ENCODE measurements at regions not wholly inside any gene's neighbourhood (a gene's known extent, or its start where the extent isn't known, plus 50 kb on each side); places are given as distances from the start of the nearest gene placed in this dataset.

DNA sequence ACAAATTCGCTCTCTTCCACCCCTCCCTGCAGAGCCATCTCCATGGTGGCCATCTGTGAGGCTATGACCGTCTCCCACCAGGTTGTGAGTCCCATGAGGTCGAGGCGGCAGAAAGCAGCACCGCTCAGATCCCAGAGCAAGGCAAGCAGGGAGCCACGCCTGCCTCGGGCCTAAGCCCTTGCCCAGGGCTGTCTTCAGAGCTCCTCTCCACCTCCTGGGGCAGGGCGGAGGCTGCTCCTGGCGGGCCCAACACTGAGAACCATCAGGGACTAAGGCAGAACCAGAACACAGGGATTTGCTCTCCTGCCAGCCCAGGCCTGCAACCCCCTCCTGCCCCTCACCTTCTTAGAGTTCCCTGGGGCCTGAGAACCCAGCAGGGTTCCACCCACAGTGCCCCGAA lies 80.9 kb upstream of the WNT11 start:
- no TSS peak for BruUV-seq (replicated peaks)
- ChIA-PET SMC1A (ENCODE audit: uncharacterized antibody, unreplicated experiment) (no interaction called here), POLR2A (no interaction called here), CTCF (no interaction called here), RAD21 (ENCODE audit: unreplicated experiment) (no interaction called here)
- Histone ChIP-seq H2AFZ (ENCODE audit: control insufficient read depth, low read depth, low read length) (no peak overlapping the region), H3K79me2 (ENCODE audit: control insufficient read depth, insufficient read depth, low read length) (no peaks in the 10 kb centered on the region), H3K27me3 (replicated peaks in 1 of 2; ENCODE audit: control insufficient read depth in 2 of 2, insufficient read depth in 2 of 2, low read length in 1 of 2) (no peaks in the 10 kb centered on the region; a peak in 1 of 4 replicates), H3K4me2 (ENCODE audit: control insufficient read depth, insufficient read depth) (no peak overlapping the region), H4K20me1 (ENCODE audit: control insufficient read depth, insufficient read depth) (no peaks in the 10 kb centered on the region), H3K9me3 (replicated peaks; ENCODE audit: control insufficient read depth, insufficient read depth, low read length) (no peaks in the 10 kb centered on the region; the same call in 2 of the 3 replicates), H3K4me3 (no peak overlapping the region), H3K9ac (ENCODE audit: control insufficient read depth, insufficient read depth, low read length) (no peak overlapping the region), H3K27ac (ENCODE audit: control insufficient read depth, insufficient read depth) (no peak overlapping the region), H3K4me1 (ENCODE audit: control insufficient read depth, insufficient read depth, low read length) (peaks cover 28% of the 10 kb centered on the region), H3K36me3 (ENCODE audit: control insufficient read depth in 2 of 2, insufficient read depth in 2 of 2, low read length in 1 of 2) (no peaks in the 10 kb centered on the region)
- in situ Hi-C loops (cut with MboI), result no loop called here
- DNase-seq (ENCODE audit: low read depth, low spot score) (no peak), FAIRE-seq (no peak), ATAC-seq (no peak)
- TF ChIP-seq NBN (IDR thresholded peaks at IDR 0.05) (no peak), CREM (IDR thresholded peaks at IDR 0.05; ENCODE audit: low read depth) (no peak), MYC (IDR thresholded peaks at IDR 0.05; ENCODE audit: insufficient read depth, insufficient read length, insufficient replicate concordance, low read length, severe bottlenecking) (no peak), SRF (IDR thresholded peaks at IDR 0.05; ENCODE audit: low read depth in 2 of 2, low read length in 2 of 2) (no peak), USF2 (IDR thresholded peaks at IDR 0.05; ENCODE audit: borderline replicate concordance, low read depth, low read length) (no peak), MEF2B (IDR thresholded peaks at IDR 0.05; ENCODE audit: partially characterized antibody, poor library complexity, severe bottlenecking) (no peak), ATF3 (IDR thresholded peaks at IDR 0.05; ENCODE audit: borderline replicate concordance, extremely low read depth, low read depth, low read length) (no peak), CBX5 (IDR thresholded peaks at IDR 0.05; ENCODE audit: low read depth) (no peak), PML (IDR thresholded peaks at IDR 0.05; ENCODE audit: low read length) (no peak), CREB1 (IDR thresholded peaks at IDR 0.05; ENCODE audit: low read depth) (no peak), HSF1 (IDR thresholded peaks at IDR 0.05; ENCODE audit: low read depth, low read length) (no peak)
- 57% methylated on average over 10 of the region's 10 CpGs for WGBS (ENCODE audit: insufficient coverage, insufficient replicate concordance, low lambda C conversion rate, missing lambda C conversion rate)
- intact Hi-C loops (cut with micrococcal nuclease; ENCODE audit: unreplicated experiment), result no loop called here
